Nephron progenitor cell (in vitro differentiated cells): ENCODE measurements at regions not wholly inside any gene's neighbourhood (a gene's known extent, or its start where the extent isn't known, plus 50 kb on each side); places are given as distances from the start of the nearest gene placed in this dataset.

Experiments
- DNase-seq: peaks from one replicate; pipeline ENCODE4 v3.0.0; 2021
- H3K27ac Mint-ChIP-seq: 2 replicates; pipeline ENCODE4 v1.8.0; 2021; ENCODE audit warnings: mild to moderate bottlenecking, moderate library complexity, mixed read lengths
- H3K27me3 Mint-ChIP-seq: 2 replicates; pipeline ENCODE4 v1.8.0; 2021; ENCODE audit warnings: mild to moderate bottlenecking, low read depth, mixed read lengths; ENCODE audit not compliant: poor library complexity
- H3K36me3 Mint-ChIP-seq: 2 replicates; pipeline ENCODE4 v1.8.0; 2021; ENCODE audit warnings: low read depth, mixed read lengths
- H3K4me1 Mint-ChIP-seq: 2 replicates; pipeline ENCODE4 v1.8.0; 2021; ENCODE audit warnings: mixed read lengths
- H3K4me3 Mint-ChIP-seq: 2 replicates; pipeline ENCODE4 v1.8.0; 2021; ENCODE audit warnings: mild to moderate bottlenecking, moderate library complexity, mixed read lengths
- H3K9me3 Mint-ChIP-seq: 2 replicates; pipeline ENCODE4 v1.8.0; 2021; ENCODE audit warnings: mild to moderate bottlenecking, moderate library complexity, mixed read lengths
- TF ChIP-seq, protein P1 (sequence below): fragments of 200-600 bp; sonication (generic); IDR thresholded peaks from 2 replicates; pipeline ENCODE4 v1.5.0; 2021; ENCODE audit warnings: antibody characterized with exemption

DNA sequence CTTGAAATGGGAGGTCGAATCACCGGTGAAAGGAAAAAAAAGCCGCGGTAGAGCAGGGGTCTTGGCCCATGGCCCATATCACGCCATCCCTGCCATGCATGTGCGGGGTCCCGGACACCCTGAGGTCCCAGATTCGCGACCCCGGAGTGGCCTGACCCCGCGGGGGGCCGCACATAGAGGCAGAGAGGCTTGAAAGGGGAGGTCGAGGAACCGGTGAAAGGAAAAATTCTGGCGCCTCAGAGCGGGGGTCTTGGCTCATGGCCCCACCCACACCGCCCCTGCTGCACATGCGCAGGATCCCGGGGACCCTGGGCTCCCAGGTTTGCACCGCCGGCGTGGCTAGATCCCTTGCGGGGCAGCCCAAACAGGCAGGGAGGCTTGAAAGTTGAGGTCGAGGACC, 319.8 kb downstream of the ALG10 start:
- DNase-seq, result no peak
- TF ChIP-seq, protein P1, sequence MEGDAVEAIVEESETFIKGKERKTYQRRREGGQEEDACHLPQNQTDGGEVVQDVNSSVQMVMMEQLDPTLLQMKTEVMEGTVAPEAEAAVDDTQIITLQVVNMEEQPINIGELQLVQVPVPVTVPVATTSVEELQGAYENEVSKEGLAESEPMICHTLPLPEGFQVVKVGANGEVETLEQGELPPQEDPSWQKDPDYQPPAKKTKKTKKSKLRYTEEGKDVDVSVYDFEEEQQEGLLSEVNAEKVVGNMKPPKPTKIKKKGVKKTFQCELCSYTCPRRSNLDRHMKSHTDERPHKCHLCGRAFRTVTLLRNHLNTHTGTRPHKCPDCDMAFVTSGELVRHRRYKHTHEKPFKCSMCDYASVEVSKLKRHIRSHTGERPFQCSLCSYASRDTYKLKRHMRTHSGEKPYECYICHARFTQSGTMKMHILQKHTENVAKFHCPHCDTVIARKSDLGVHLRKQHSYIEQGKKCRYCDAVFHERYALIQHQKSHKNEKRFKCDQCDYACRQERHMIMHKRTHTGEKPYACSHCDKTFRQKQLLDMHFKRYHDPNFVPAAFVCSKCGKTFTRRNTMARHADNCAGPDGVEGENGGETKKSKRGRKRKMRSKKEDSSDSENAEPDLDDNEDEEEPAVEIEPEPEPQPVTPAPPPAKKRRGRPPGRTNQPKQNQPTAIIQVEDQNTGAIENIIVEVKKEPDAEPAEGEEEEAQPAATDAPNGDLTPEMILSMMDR, result no peak
- Mint-ChIP-seq H3K27ac (no peak overlapping the region), H3K4me3 (no peak overlapping the region), H3K9me3 (peaks cover 58% of the 10 kb centered on the region), H3K27me3 (no peaks in the 10 kb centered on the region), H3K36me3 (no peaks in the 10 kb centered on the region), H3K4me1 (no peaks in the 10 kb centered on the region)

DNA sequence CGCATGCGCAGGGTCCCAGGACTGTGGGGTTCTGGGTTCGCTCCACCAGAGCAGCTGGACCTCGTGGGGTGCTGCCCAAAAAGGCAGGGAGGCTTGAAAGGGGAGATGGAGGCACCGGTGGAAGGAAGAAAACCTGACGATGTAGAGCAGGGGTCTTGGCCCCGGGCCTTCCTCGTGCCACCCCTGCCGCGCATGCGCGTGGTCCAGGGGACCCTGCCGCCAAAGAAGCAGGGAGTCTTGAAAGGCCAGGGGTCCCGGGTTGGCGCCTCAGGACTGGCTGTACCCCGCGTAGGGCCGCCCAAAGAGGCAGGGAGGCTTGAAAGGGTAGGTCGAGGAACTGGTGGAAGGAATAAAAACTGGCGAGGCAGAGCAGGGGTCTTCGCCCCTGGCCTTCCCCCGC, 321.0 kb downstream of the ALG10 start:
- TF ChIP-seq, protein P1, result no peak
- no peaks in the 10 kb centered on the region for H3K27me3 Mint-ChIP-seq
- no peak overlapping the region for H3K4me3 Mint-ChIP-seq
- no peaks in the 10 kb centered on the region for H3K36me3 Mint-ChIP-seq
- H3K27ac Mint-ChIP-seq, result no peak overlapping the region
- H3K4me1 Mint-ChIP-seq, result no peaks in the 10 kb centered on the region
- DNase-seq, result no peak
- peaks cover 52% of the 10 kb centered on the region for H3K9me3 Mint-ChIP-seq

DNA sequence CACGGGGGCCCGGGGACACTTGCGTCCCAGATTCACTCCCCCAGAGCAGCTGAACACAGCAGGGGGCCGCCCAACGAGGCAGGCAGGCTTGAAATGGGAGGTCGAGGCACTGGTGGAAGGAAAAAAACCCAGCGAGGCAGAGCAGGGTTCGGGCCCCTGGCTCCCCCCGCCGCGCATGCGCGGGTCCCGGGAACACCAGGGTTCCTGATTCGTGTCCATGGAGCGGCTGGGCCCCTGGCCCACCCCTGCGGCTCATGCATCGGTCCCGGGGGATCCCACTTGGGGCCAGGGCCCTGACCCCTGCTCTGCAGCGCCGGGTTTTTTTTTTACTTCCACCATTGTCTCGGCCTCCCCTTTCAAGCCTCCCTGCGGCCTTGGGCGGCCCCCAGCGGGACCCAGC, 321.5 kb downstream of the ALG10 start:
- TF ChIP-seq, protein P1, result no peak
- Mint-ChIP-seq H3K4me1 (no peaks in the 10 kb centered on the region), H3K9me3 (peaks cover 48% of the 10 kb centered on the region)

DNA sequence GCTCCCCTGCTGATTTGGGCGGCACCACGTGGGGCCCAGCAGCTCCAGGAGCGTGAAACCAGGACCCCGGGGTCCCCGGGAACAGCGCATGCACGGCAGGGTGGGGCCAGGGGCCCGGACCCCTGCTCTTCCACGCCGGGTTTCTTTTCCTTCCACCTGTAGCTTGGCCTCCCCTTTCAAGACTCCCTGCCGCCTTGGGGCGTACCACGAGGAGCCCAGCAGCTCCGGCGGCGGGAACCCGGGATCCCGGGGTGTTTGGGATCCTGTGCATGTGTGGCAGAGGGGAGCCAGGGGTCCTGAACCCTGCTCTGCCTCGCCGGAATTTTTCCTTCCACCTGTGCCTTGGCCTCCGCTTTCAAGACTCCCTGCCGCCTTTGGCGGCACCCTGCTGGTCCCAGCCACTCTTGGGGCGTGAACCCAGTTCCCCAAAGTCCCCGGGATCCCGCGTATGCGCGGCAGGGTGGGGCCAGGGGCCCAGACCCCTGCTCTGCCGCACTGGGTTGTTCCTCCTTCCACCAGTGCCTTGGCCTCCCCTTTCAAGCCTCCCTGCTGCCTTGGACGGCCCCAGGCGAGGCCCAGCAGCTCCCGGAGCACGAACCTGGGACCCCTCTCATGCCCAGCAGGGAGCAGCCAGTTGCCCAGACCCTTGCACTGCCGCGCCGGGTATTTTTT, 322.7 kb downstream of the ALG10 start:
- peaks cover 51% of the 10 kb centered on the region for H3K9me3 Mint-ChIP-seq

More for the DNA sequence above, 321.5 kb downstream of the ALG10 start:
- H3K27me3 Mint-ChIP-seq, result no peaks in the 10 kb centered on the region
- H3K4me3 Mint-ChIP-seq, result no peak overlapping the region
- no peak for DNase-seq
- no peaks in the 10 kb centered on the region for H3K36me3 Mint-ChIP-seq
- H3K27ac Mint-ChIP-seq, result no peak overlapping the region

DNA sequence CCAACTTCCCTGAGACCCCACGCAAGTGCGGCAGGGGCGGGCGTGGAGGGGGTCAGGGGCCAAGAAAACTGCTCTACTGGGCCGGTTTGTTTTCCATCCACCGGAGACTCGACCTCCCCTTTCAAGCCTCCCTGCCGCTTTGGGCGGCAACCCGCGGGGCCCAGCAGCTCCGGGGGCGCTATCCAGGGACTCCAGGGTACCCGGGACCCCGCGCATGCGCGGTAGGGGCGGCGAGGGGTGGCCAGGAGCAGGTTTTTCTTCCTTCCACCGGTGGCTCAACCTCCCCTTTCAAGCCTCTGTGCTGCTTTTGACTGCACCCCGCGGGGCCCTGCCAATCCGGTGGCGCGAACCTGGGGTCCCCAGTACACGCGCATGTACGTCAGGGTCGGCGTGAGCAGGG, 323.5 kb downstream of the ALG10 start:
- H3K9me3 Mint-ChIP-seq, result peaks cover 50% of the 10 kb centered on the region
- H3K4me3 Mint-ChIP-seq, result no peak overlapping the region
- no peaks in the 10 kb centered on the region for H3K27me3 Mint-ChIP-seq
- H3K4me1 Mint-ChIP-seq, result no peaks in the 10 kb centered on the region
- DNase-seq, result no peak
- H3K36me3 Mint-ChIP-seq, result no peaks in the 10 kb centered on the region
- H3K27ac Mint-ChIP-seq, result no peak overlapping the region
- TF ChIP-seq, protein P1, result no peak

More for the DNA sequence above, 322.7 kb downstream of the ALG10 start:
- H3K27me3 Mint-ChIP-seq, result no peaks in the 10 kb centered on the region
- H3K27ac Mint-ChIP-seq, result no peak overlapping the region
- no peak overlapping the region for H3K4me3 Mint-ChIP-seq
- TF ChIP-seq, protein P1, result no peak
- no peaks in the 10 kb centered on the region for H3K4me1 Mint-ChIP-seq
- no peak for DNase-seq
- H3K36me3 Mint-ChIP-seq, result no peaks in the 10 kb centered on the region

DNA sequence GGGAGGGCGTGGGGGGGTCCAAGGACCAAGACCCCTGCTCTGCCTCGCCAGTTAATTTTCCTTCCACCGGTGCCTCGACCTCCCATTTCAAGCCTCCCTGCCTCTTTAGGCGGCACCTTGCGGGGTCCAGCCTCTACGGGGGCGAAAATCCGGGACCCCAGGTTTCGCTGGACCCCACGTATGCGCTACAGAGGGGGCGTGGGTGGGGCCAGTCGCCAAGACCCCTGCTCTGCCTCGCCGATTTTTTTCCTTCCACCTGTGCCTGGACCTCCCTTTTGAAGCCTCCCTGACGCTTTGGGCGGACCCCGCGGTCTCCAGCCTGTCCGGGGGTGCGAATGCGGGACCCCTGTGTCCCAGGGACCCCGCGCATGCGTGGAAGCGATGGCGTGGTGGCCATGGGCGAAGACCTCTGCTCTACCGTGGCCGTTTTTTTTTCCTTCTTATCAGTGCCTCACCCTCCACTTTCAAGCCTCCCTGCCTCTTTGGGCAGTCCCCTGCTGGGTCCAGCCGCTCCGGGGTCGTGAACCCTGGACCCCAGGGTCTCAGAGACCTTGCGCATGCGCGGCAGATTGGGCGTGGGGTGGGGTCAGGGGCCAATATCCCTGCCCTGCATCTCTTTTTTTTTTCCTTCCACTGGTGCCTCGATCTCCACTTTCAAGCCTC, 324.2 kb downstream of the ALG10 start:
- Mint-ChIP-seq H3K27me3 (no peaks in the 10 kb centered on the region), H3K4me1 (no peaks in the 10 kb centered on the region), H3K9me3 (peaks cover 54% of the 10 kb centered on the region), H3K27ac (no peak overlapping the region), H3K4me3 (no peak overlapping the region), H3K36me3 (no peaks in the 10 kb centered on the region)
- DNase-seq, result no peak
- TF ChIP-seq, protein P1, result no peak
